DOHH2 (cell line): ENCODE measurements at regions not wholly inside any gene's neighbourhood (a gene's known extent, or its start where the extent isn't known, plus 50 kb on each side); places are given as distances from the start of the nearest gene placed in this dataset.

ENCODE experiments used
- EZH2phosphoT487 ChIP-seq: fragments of 200-600 bp; sonication (generic); IDR thresholded peaks from 2 replicates; pipeline ENCODE4 v1.6.1; 2017; ENCODE audit warnings: borderline replicate concordance, mild to moderate bottlenecking, antibody characterized with exemption, low read length, moderate library complexity, mixed read lengths
- TF ChIP-seq, protein P1 (sequence below): fragments of 200-600 bp; sonication (generic); IDR thresholded peaks from one replicate; pipeline ENCODE4 v1.5.1; 2014; ENCODE audit warnings: antibody characterized with exemption, mild to moderate bottlenecking, low read depth, low read length; ENCODE audit not compliant: poor library complexity, severe bottlenecking

DNA sequence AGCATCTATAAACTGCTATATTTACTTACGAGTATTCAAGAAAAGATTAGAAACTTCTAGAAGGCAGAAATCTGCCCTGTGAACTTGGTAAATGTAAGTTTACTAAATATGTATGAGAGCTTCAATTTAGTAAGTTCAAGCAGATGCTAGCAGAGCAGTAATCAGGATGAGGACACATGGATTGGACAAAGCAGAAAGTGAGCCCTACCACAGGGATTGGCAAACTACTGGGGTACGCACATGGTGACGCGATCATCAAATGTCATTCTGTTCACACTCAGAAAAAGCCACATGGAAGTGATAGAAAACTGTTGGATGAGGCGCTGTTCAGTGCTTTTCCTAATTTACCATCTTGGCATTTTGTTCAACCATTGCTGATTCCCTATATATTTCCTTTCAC lies 360.2 kb upstream of the ZNF385D start:
- TF ChIP-seq, protein P1, sequence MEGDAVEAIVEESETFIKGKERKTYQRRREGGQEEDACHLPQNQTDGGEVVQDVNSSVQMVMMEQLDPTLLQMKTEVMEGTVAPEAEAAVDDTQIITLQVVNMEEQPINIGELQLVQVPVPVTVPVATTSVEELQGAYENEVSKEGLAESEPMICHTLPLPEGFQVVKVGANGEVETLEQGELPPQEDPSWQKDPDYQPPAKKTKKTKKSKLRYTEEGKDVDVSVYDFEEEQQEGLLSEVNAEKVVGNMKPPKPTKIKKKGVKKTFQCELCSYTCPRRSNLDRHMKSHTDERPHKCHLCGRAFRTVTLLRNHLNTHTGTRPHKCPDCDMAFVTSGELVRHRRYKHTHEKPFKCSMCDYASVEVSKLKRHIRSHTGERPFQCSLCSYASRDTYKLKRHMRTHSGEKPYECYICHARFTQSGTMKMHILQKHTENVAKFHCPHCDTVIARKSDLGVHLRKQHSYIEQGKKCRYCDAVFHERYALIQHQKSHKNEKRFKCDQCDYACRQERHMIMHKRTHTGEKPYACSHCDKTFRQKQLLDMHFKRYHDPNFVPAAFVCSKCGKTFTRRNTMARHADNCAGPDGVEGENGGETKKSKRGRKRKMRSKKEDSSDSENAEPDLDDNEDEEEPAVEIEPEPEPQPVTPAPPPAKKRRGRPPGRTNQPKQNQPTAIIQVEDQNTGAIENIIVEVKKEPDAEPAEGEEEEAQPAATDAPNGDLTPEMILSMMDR: no peak
- no peak for TF ChIP-seq EZH2phosphoT487
